Transverse colon (tissue), 4 donors: ENCODE measurements at regions not wholly inside any gene's neighbourhood (a gene's known extent, or its start where the extent isn't known, plus 50 kb on each side); places are given as distances from the start of the nearest gene placed in this dataset.

ENCODE experiments used
- EP300 ChIP-seq: sonication (generic); formaldehyde crosslinking; IDR thresholded peaks from one replicate; pipeline ENCODE4 v1.6.1; 2017; ENCODE audit warnings: antibody characterized with exemption, low read depth
- POLR2A ChIP-seq: fragments of 450-650 bp; IDR thresholded peaks from one replicate; pipeline ENCODE4 v1.6.1; 2016; ENCODE audit warnings: antibody characterized with exemption, mild to moderate bottlenecking, moderate library complexity
- POLR2AphosphoS5 ChIP-seq, 3 donors: sonication (generic); formaldehyde crosslinking; IDR thresholded peaks; one replicate each; pipeline ENCODE4 v1.6.1; 2016; ENCODE audit warnings: antibody characterized with exemption in 3 of 3
- TF ChIP-seq, protein P1 (sequence below), 5 experiments: fragments of 200-600 bp in 3 of 5; fragments of 450-650 bp in 2 of 5; sonication (generic) in 3 of 5; IDR thresholded peaks; 1 replicate in 2 of 5; 2 replicates in 3 of 5; pipeline ENCODE4 v1.5.1; 2016 to 2017; ENCODE audit warnings: antibody characterized with exemption in 5 of 5, inconsistent platforms in 3 of 5, mild to moderate bottlenecking in 2 of 5, moderate library complexity in 1 of 5

GRCh38 chr5:163022582-163023128 lies 414.7 kb upstream of the CCNG1 start:
- TF ChIP-seq, protein P1, sequence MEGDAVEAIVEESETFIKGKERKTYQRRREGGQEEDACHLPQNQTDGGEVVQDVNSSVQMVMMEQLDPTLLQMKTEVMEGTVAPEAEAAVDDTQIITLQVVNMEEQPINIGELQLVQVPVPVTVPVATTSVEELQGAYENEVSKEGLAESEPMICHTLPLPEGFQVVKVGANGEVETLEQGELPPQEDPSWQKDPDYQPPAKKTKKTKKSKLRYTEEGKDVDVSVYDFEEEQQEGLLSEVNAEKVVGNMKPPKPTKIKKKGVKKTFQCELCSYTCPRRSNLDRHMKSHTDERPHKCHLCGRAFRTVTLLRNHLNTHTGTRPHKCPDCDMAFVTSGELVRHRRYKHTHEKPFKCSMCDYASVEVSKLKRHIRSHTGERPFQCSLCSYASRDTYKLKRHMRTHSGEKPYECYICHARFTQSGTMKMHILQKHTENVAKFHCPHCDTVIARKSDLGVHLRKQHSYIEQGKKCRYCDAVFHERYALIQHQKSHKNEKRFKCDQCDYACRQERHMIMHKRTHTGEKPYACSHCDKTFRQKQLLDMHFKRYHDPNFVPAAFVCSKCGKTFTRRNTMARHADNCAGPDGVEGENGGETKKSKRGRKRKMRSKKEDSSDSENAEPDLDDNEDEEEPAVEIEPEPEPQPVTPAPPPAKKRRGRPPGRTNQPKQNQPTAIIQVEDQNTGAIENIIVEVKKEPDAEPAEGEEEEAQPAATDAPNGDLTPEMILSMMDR (IDR thresholded peaks at IDR 0.05) = no peak
- no peak for TF ChIP-seq POLR2AphosphoS5 (IDR thresholded peaks at IDR 0.05)
- TF ChIP-seq POLR2A = no peak
- no peak for TF ChIP-seq EP300
